ENCODE measurements at regions not wholly inside any gene's neighbourhood (a gene's known extent, or its start where the extent isn't known, plus 50 kb on each side); places are given as distances from the start of the nearest gene placed in this dataset.

DNA sequence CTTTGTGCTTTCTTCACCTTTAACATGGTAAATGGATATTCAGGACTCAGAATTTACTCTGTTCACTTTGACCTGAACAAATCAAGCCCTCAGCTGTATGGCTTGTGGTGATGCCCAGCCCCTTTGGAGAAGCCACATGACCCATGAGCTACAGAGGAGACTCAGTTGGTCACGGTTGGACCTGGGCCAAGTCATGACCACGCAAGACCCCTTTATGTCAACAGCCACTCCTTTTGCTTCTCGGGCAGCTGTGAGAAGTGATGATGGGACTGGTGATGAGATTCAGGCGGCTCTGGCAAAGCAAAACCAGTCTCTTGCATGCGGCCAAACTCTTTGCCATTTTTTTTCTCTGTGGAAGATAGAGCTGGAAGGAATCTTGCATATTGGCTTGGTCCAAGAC is 96.5 kb upstream of the AJAP1 start:
- Histone ChIP-seq H3K36me3 (ENCODE audit: control insufficient read depth in 2 of 2, extremely low read depth in 1 of 2, insufficient read depth in 2 of 2, low read length in 2 of 2) (no peaks in the 10 kb centered on the region), H3K9me1 (replicated peaks; ENCODE audit: control insufficient read depth, extremely low read depth, insufficient read depth, low read length) (no peaks in the 10 kb centered on the region), H2AFZ (ENCODE audit: low read depth, low read length) (no peak overlapping the region), H3K9me3 (replicated peaks; ENCODE audit: control insufficient read depth, insufficient read depth, low read length) (peaks cover 10% of the 10 kb centered on the region), H3K27me3 (ENCODE audit: control insufficient read depth in 2 of 2, insufficient read depth in 2 of 2, low read length in 2 of 2) (no peaks in the 10 kb centered on the region), H3K9ac (replicated peaks; ENCODE audit: extremely low read depth, insufficient read depth, low read length) (no peak overlapping the region), H3K4me1 (ENCODE audit: control insufficient read depth, extremely low read depth, insufficient read depth, low read length) (no peaks in the 10 kb centered on the region), H3K4me3 (replicated peaks in 1 of 3; ENCODE audit: insufficient read depth in 1 of 3, low read depth in 1 of 3, low read length in 3 of 3) (no peak overlapping the region), H3K27ac (ENCODE audit: insufficient read depth, low read depth, low read length) (no peak overlapping the region), H4K20me1 (replicated peaks; ENCODE audit: control insufficient read depth, extremely low read depth, insufficient read depth, low read length) (no peaks in the 10 kb centered on the region), H3K4me2 (ENCODE audit: insufficient read depth, low read length) (no peak overlapping the region), H3K79me2 (ENCODE audit: control insufficient read depth, insufficient read depth, low read length) (no peaks in the 10 kb centered on the region)
- intact Hi-C loops (cut with micrococcal nuclease): no loop called here
- TF ChIP-seq FOS (IDR thresholded peaks at IDR 0.05; ENCODE audit: borderline replicate concordance, insufficient read depth, low read length) (no peak), JUN (IDR thresholded peaks at IDR 0.05; ENCODE audit: borderline replicate concordance, insufficient read depth, insufficient read length, low read depth) (no peak), POLR2AphosphoS5 (IDR thresholded peaks at IDR 0.05; ENCODE audit: insufficient read depth, low read depth, low read length) (no peak), POLR2A (IDR thresholded peaks at IDR 0.05; ENCODE audit: low read depth, low read length) (no peak), MYC (IDR thresholded peaks at IDR 0.05; ENCODE audit: low read depth, low read length) (no peak), EZH2 (IDR thresholded peaks at IDR 0.05; ENCODE audit: borderline replicate concordance, low read depth, low read length, severe bottlenecking) (no peak), GATA2 (IDR thresholded peaks at IDR 0.05; ENCODE audit: insufficient read depth, insufficient read length, low read depth, low read length) (no peak)
- TF ChIP-seq, protein P1, sequence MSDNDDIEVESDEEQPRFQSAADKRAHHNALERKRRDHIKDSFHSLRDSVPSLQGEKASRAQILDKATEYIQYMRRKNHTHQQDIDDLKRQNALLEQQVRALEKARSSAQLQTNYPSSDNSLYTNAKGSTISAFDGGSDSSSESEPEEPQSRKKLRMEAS (IDR thresholded peaks at IDR 0.05; ENCODE audit: insufficient read depth, insufficient read length): no peak
- TF ChIP-seq, protein P2, sequence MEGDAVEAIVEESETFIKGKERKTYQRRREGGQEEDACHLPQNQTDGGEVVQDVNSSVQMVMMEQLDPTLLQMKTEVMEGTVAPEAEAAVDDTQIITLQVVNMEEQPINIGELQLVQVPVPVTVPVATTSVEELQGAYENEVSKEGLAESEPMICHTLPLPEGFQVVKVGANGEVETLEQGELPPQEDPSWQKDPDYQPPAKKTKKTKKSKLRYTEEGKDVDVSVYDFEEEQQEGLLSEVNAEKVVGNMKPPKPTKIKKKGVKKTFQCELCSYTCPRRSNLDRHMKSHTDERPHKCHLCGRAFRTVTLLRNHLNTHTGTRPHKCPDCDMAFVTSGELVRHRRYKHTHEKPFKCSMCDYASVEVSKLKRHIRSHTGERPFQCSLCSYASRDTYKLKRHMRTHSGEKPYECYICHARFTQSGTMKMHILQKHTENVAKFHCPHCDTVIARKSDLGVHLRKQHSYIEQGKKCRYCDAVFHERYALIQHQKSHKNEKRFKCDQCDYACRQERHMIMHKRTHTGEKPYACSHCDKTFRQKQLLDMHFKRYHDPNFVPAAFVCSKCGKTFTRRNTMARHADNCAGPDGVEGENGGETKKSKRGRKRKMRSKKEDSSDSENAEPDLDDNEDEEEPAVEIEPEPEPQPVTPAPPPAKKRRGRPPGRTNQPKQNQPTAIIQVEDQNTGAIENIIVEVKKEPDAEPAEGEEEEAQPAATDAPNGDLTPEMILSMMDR (IDR thresholded peaks at IDR 0.05; ENCODE audit: extremely low read depth in 1 of 2, insufficient read depth in 1 of 2, low read depth in 1 of 2, low read length in 2 of 2): no peak
- CTCF ChIA-PET: no interaction called here
- POLR2A ChIA-PET: no interaction called here
- dilution Hi-C loops (cut with MboI; ENCODE audit: extremely low pct_ligation_motif_present, low sequenced_read_pairs): no loop called here
- BruUV-seq (replicated peaks): no TSS peak
- FAIRE-seq: no peak
- DNase-seq (ENCODE audit: low read depth, low spot score): no peak
